ENCODE measurements at regions not wholly inside any gene's neighbourhood (a gene's known extent, or its start where the extent isn't known, plus 50 kb on each side); places are given as distances from the start of the nearest gene placed in this dataset.

- H3K4me3 ChIP-seq: no peak overlapping the region
- TF ChIP-seq CTCF (IDR thresholded peaks at IDR 0.05): no peak
- DNase-seq (ENCODE audit: low spot score) (no peak), ATAC-seq (ENCODE audit: insufficient number of reproducible peaks, low FRiP score, low read depth) (no peak)
- H3K36me3 ChIP-seq: no peaks in the 10 kb centered on the region
- H3K27me3 ChIP-seq (replicated peaks; ENCODE audit: insufficient read depth): no peaks in the 10 kb centered on the region
- no peaks in the 10 kb centered on the region for H3K9me3 ChIP-seq
- H3K27ac ChIP-seq: no peak overlapping the region
- H3K4me1 ChIP-seq (ENCODE audit: control insufficient read depth in 1 of 2, low read depth in 2 of 2): no peaks in the 10 kb centered on the region
Observed at GRCh38 chr14:97571866-97572555, 774.8 kb downstream of the VRK1 start.

- TF ChIP-seq CTCF (IDR thresholded peaks at IDR 0.05): no peak
- Histone ChIP-seq H3K27me3 (replicated peaks; ENCODE audit: insufficient read depth) (no peaks in the 10 kb centered on the region), H3K4me1 (ENCODE audit: control insufficient read depth in 1 of 2, low read depth in 2 of 2) (no peaks in the 10 kb centered on the region), H3K36me3 (no peaks in the 10 kb centered on the region), H3K9me3 (no peaks in the 10 kb centered on the region), H3K27ac (no peak overlapping the region), H3K4me3 (no peak overlapping the region)
- no peak for DNase-seq (ENCODE audit: low spot score)
- ATAC-seq (ENCODE audit: insufficient number of reproducible peaks, low FRiP score, low read depth): no peak
Observed at GRCh38 chr14:97572583-97573458, 775.6 kb downstream of the VRK1 start.

- Histone ChIP-seq H3K9me3 (no peaks in the 10 kb centered on the region), H3K4me3 (no peak overlapping the region), H3K27ac (no peak overlapping the region), H3K27me3 (replicated peaks; ENCODE audit: insufficient read depth) (no peaks in the 10 kb centered on the region), H3K4me1 (ENCODE audit: control insufficient read depth in 1 of 2, low read depth in 2 of 2) (no peaks in the 10 kb centered on the region), H3K36me3 (no peaks in the 10 kb centered on the region)
- ATAC-seq (ENCODE audit: insufficient number of reproducible peaks, low FRiP score, low read depth) (no peak), DNase-seq (ENCODE audit: low spot score) (no peak)
- no peak for TF ChIP-seq CTCF (IDR thresholded peaks at IDR 0.05)
Observed at GRCh38 chr14:97575677-97576076, 778.5 kb downstream of the VRK1 start.

GRCh38 chr14:97578982-97579548 lies 781.9 kb downstream of the VRK1 start:
- no peaks in the 10 kb centered on the region for H3K36me3 ChIP-seq
- DNase-seq (ENCODE audit: low spot score) (no peak), ATAC-seq (ENCODE audit: insufficient number of reproducible peaks, low FRiP score, low read depth) (no peak)
- H3K27me3 ChIP-seq (replicated peaks; ENCODE audit: insufficient read depth): no peaks in the 10 kb centered on the region
- no peak overlapping the region for H3K27ac ChIP-seq
- H3K9me3 ChIP-seq: no peaks in the 10 kb centered on the region
- no peak overlapping the region for H3K4me3 ChIP-seq
- H3K4me1 ChIP-seq (ENCODE audit: control insufficient read depth in 1 of 2, low read depth in 2 of 2): no peaks in the 10 kb centered on the region
- TF ChIP-seq CTCF (IDR thresholded peaks at IDR 0.05): no peak

- DNase-seq (ENCODE audit: low spot score) (no peak), ATAC-seq (ENCODE audit: insufficient number of reproducible peaks, low FRiP score, low read depth) (no peak)
- Histone ChIP-seq H3K4me1 (ENCODE audit: control insufficient read depth in 1 of 2, low read depth in 2 of 2) (no peaks in the 10 kb centered on the region), H3K9me3 (no peaks in the 10 kb centered on the region), H3K4me3 (no peak overlapping the region), H3K27me3 (replicated peaks; ENCODE audit: insufficient read depth) (no peaks in the 10 kb centered on the region), H3K36me3 (no peaks in the 10 kb centered on the region), H3K27ac (no peak overlapping the region)
- no peak for TF ChIP-seq CTCF (IDR thresholded peaks at IDR 0.05)
Observed at GRCh38 chr14:97581016-97581415, 783.8 kb downstream of the VRK1 start.
